Fibroblast of lung (primary cell): ENCODE measurements at regions not wholly inside any gene's neighbourhood (a gene's known extent, or its start where the extent isn't known, plus 50 kb on each side); places are given as distances from the start of the nearest gene placed in this dataset.

Experiments
- EZH2 ChIP-seq: IDR thresholded peaks from 2 replicates; pipeline ENCODE4 v1.5.1; 2012; ENCODE audit warnings: low read length, control low read depth, mild to moderate bottlenecking; ENCODE audit errors: missing control alignments
- TF ChIP-seq, protein P1 (sequence below), 2 donors: IDR thresholded peaks in 1 of 2; conservative IDR thresholded peaks in 1 of 2; 1 replicate in 1 of 2; 2 replicates in 1 of 2; pipeline ENCODE4 v1.5.1; 2011 to 2012; ENCODE audit warnings: low read length in 2 of 2, control low read depth in 1 of 2, inconsistent platforms in 1 of 2, low read depth in 1 of 2, mild to moderate bottlenecking in 1 of 2

DNA sequence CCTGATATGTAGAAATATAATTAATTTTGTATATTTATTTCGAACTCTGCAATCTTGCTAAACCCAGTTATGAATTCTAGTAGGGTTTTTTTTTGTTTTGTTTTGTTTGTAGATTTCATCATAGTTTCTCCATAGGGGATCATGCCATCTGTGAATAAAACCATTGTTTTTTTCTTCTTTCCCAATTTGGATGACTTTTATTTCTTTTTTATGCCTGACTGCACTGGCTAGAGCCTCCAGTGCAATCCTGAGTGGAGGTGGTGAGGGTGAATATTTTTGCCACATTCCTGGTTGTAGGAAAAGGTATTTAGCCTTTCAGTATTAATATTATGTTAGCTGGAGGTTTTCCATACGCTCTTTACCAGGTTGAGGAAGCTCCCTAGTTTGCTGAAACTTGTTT lies 70.0 kb upstream of the GFPT2 start:
- TF ChIP-seq, protein P1, sequence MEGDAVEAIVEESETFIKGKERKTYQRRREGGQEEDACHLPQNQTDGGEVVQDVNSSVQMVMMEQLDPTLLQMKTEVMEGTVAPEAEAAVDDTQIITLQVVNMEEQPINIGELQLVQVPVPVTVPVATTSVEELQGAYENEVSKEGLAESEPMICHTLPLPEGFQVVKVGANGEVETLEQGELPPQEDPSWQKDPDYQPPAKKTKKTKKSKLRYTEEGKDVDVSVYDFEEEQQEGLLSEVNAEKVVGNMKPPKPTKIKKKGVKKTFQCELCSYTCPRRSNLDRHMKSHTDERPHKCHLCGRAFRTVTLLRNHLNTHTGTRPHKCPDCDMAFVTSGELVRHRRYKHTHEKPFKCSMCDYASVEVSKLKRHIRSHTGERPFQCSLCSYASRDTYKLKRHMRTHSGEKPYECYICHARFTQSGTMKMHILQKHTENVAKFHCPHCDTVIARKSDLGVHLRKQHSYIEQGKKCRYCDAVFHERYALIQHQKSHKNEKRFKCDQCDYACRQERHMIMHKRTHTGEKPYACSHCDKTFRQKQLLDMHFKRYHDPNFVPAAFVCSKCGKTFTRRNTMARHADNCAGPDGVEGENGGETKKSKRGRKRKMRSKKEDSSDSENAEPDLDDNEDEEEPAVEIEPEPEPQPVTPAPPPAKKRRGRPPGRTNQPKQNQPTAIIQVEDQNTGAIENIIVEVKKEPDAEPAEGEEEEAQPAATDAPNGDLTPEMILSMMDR (conservative IDR thresholded peaks at IDR 0.05 in 1 of 2, IDR thresholded peaks at IDR 0.05 in 1 of 2; ENCODE audit: low read depth in 1 of 2, low read length in 2 of 2), result no peak
- TF ChIP-seq EZH2, result no peak
